SU-DHL-6 (cell line): ENCODE measurements at regions not wholly inside any gene's neighbourhood (a gene's known extent, or its start where the extent isn't known, plus 50 kb on each side); places are given as distances from the start of the nearest gene placed in this dataset.

Experiments
- CTCF ChIP-seq: fragments of 200-600 bp; sonication (generic); IDR thresholded peaks from one replicate; pipeline ENCODE4 v1.5.1; 2017; ENCODE audit warnings: antibody characterized with exemption, mild to moderate bottlenecking, low read length, moderate library complexity; ENCODE audit not compliant: insufficient read depth, poor library complexity, severe bottlenecking
- EZH2phosphoT487 ChIP-seq: fragments of 200-600 bp; sonication (generic), shearing (Covaris generic); conservative IDR thresholded peaks from 2 replicates; pipeline ENCODE4 v1.6.1; 2018; ENCODE audit warnings: mild to moderate bottlenecking, antibody characterized with exemption, low read length, moderate library complexity, mixed read lengths

- TF ChIP-seq CTCF (no peak), EZH2phosphoT487 (no peak)
Observed at GRCh38 chr7:131010029-131010716, 276.2 kb upstream of the KLF14 start.
